ENCODE measurements at regions not wholly inside any gene's neighbourhood (a gene's known extent, or its start where the extent isn't known, plus 50 kb on each side); places are given as distances from the start of the nearest gene placed in this dataset.

- TF ChIP-seq CTCF (IDR thresholded peaks at IDR 0.05), result no peak
- no peak for TF ChIP-seq USF1 (IDR thresholded peaks at IDR 0.05; ENCODE audit: borderline replicate concordance, low read depth)
- TF ChIP-seq EZH2phosphoT487 (IDR thresholded peaks at IDR 0.05; ENCODE audit: borderline replicate concordance, low read depth), result no peak
Observed at GRCh38 chr4:138110815-138111214, 131.3 kb downstream of the SLC7A11 start (continued).

- Histone ChIP-seq H3K4me3 (ENCODE audit: low read depth in 2 of 2, low read length in 1 of 2) (no peak overlapping the region), H3K36me3 (replicated peaks in 1 of 2; ENCODE audit: control insufficient read depth in 1 of 2, insufficient read depth in 2 of 2, low read length in 1 of 2) (no peaks in the 10 kb centered on the region), H3K9me2 (no peaks in the 10 kb centered on the region), H3K4me1 (ENCODE audit: control insufficient read depth in 1 of 2, insufficient read depth in 2 of 2, low read depth in 1 of 2, low read length in 1 of 2) (no peaks in the 10 kb centered on the region; a peak in 2 of 4 replicates), H3F3A (replicated peaks; ENCODE audit: insufficient read depth) (no peaks in the 10 kb centered on the region), H3K4me2 (no peak overlapping the region), H3K27ac (ENCODE audit: low read depth in 2 of 2, low read length in 1 of 2) (no peak overlapping the region), H2AFZ (ENCODE audit: low read depth) (no peak overlapping the region), H3K9me3 (peaks cover 3% of the 10 kb centered on the region; the same call in 1 of the 2 replicates), H3K27me3 (ENCODE audit: insufficient read depth) (no peaks in the 10 kb centered on the region), H4K20me1 (ENCODE audit: insufficient read depth) (no peaks in the 10 kb centered on the region), H3K79me2 (ENCODE audit: insufficient read depth) (no peaks in the 10 kb centered on the region), H3K9ac (no peak overlapping the region)
- ChIA-PET CTCF (interaction anchor here (1.9 kb wide), 1 partner anchor 16 kb away, joined by 7 read pairs; no protein-coding TSS in a partner anchor), POLR2A (no interaction called here)
- no peak for TF ChIP-seq GATA2 (CRISPR knock-in tag; IDR thresholded peaks at IDR 0.05)
- TF ChIP-seq TEAD4 (IDR thresholded peaks at IDR 0.05; ENCODE audit: borderline replicate concordance, insufficient read depth), result no peak
- no peak for TF ChIP-seq EZH2phosphoT487 (IDR thresholded peaks at IDR 0.05; ENCODE audit: borderline replicate concordance, low read depth)
- TF ChIP-seq ELF1 (IDR thresholded peaks at IDR 0.05), result no peak
- no peak for TF ChIP-seq EP300 (IDR thresholded peaks at IDR 0.05; ENCODE audit: borderline replicate concordance in 1 of 2, low read depth in 1 of 2, low read length in 1 of 2)
- no peak for TF ChIP-seq RAD21 (IDR thresholded peaks at IDR 0.05; ENCODE audit: low read length)
- no peak for TF ChIP-seq SMC3 (IDR thresholded peaks at IDR 0.05; ENCODE audit: low read depth, low read length)
- no peak for TF ChIP-seq RXRA (IDR thresholded peaks at IDR 0.05; ENCODE audit: borderline replicate concordance, low read depth)
- no peak for TF ChIP-seq NRF1 (IDR thresholded peaks at IDR 0.05; ENCODE audit: low read depth, low read length)
- TF ChIP-seq FOXJ3 (CRISPR knock-in tag; IDR thresholded peaks at IDR 0.05), result no peak
- no peak for TF ChIP-seq USF1 (IDR thresholded peaks at IDR 0.05; ENCODE audit: borderline replicate concordance, low read depth)
- 81% methylated on average over 4 of the region's 4 CpGs for WGBS (ENCODE audit: low lambda C conversion rate)
- DNase-seq, result no peak
Observed at GRCh38 chr4:138107023-138107422, 135.1 kb downstream of the SLC7A11 start.

GRCh38 chr4:138105331-138105730 is 136.8 kb downstream of the SLC7A11 start:
- TF ChIP-seq CHD2 (IDR thresholded peaks at IDR 0.05; ENCODE audit: low read length, partially characterized antibody) (no peak), MAX (IDR thresholded peaks at IDR 0.05; ENCODE audit: low read depth) (no peak), RCOR1 (IDR thresholded peaks at IDR 0.05; ENCODE audit: low read length) (no peak), PBX3 (IDR thresholded peaks at IDR 0.05) (no peak), JUND (IDR thresholded peaks at IDR 0.05) (no peak), IRF3 (IDR thresholded peaks at IDR 0.05; ENCODE audit: low read depth, low read length) (no peak), USF1 (IDR thresholded peaks at IDR 0.05; ENCODE audit: borderline replicate concordance, low read depth) (no peak), RFX5 (IDR thresholded peaks at IDR 0.05; ENCODE audit: low read length) (no peak)
- H2AFZ ChIP-seq (ENCODE audit: low read depth), result no peak overlapping the region
- H3K4me2 ChIP-seq, result no peak overlapping the region
- H3F3A ChIP-seq (replicated peaks; ENCODE audit: insufficient read depth), result no peaks in the 10 kb centered on the region
- no peak for DNase-seq
- no peaks in the 10 kb centered on the region; a peak in 1 of 4 replicates for H3K4me1 ChIP-seq (ENCODE audit: control insufficient read depth in 1 of 2, insufficient read depth in 2 of 2, low read depth in 1 of 2, low read length in 1 of 2)
- no peaks in the 10 kb centered on the region for H3K36me3 ChIP-seq (replicated peaks in 1 of 2; ENCODE audit: control insufficient read depth in 1 of 2, insufficient read depth in 2 of 2, low read length in 1 of 2)
- H3K9ac ChIP-seq, result no peak overlapping the region
- no peaks in the 10 kb centered on the region for H3K79me2 ChIP-seq (ENCODE audit: insufficient read depth)
- H3K27ac ChIP-seq (ENCODE audit: low read depth in 2 of 2, low read length in 1 of 2), result no peak overlapping the region
- no peaks in the 10 kb centered on the region for H3K27me3 ChIP-seq (ENCODE audit: insufficient read depth)
- no peaks in the 10 kb centered on the region for H4K20me1 ChIP-seq (ENCODE audit: insufficient read depth)
- no peak overlapping the region for H3K4me3 ChIP-seq (ENCODE audit: low read depth in 2 of 2, low read length in 1 of 2)
- H3K9me3 ChIP-seq, result peaks cover 3% of the 10 kb centered on the region; the same call in 1 of the 2 replicates
- POLR2A ChIA-PET, result no interaction called here
- 81% methylated on average over 4 of the region's 4 CpGs for WGBS (ENCODE audit: low lambda C conversion rate)
- CTCF ChIA-PET, result interaction anchor here (1.2 to 1.9 kb wide), 2 partner anchors 15 to 981 kb away, joined by 4 to 5 read pairs; no protein-coding TSS in a partner anchor
- H3K9me2 ChIP-seq, result no peaks in the 10 kb centered on the region
